GM06990 (cell line): ENCODE measurements at regions not wholly inside any gene's neighbourhood (a gene's known extent, or its start where the extent isn't known, plus 50 kb on each side); places are given as distances from the start of the nearest gene placed in this dataset.

Experiments used
- DNase-seq: peaks from one replicate; pipeline ENCODE4 v3.0.0-alpha.2; 2011; ENCODE audit not compliant: insufficient read length; ENCODE audit errors: extremely low read depth
- H3K27me3 ChIP-seq: replicated peaks from 2 replicates; pipeline ENCODE4 v1.6.0; 2011; ENCODE audit warnings: low read length; ENCODE audit not compliant: control insufficient read depth, insufficient read depth
- H3K36me3 ChIP-seq: 2 replicates; pipeline ENCODE4 v1.5.1; 2011; ENCODE audit warnings: low read length; ENCODE audit not compliant: control insufficient read depth, insufficient read depth
- H3K4me3 ChIP-seq: replicated peaks from 2 replicates; pipeline ENCODE4 v1.5.1; 2011; ENCODE audit warnings: low read depth, mild to moderate bottlenecking, control low read depth, low read length
- CTCF ChIP-seq: IDR thresholded peaks from 2 replicates; pipeline ENCODE4 v1.5.1; 2011; ENCODE audit warnings: low read length, control low read depth, mild to moderate bottlenecking, inconsistent platforms; ENCODE audit not compliant: insufficient read depth, poor library complexity, severe bottlenecking

- DNase-seq = no peak
- no peaks in the 10 kb centered on the region for H3K27me3 ChIP-seq
- H3K36me3 ChIP-seq = no peaks in the 10 kb centered on the region
- no peak overlapping the region for H3K4me3 ChIP-seq
- TF ChIP-seq CTCF = no peak
Measured at GRCh38 chr13:81671064-81671463, 1330.1 kb upstream of the SPRY2 start.

- no peak overlapping the region for H3K4me3 ChIP-seq
- DNase-seq = no peak
- no peaks in the 10 kb centered on the region for H3K27me3 ChIP-seq
- no peaks in the 10 kb centered on the region for H3K36me3 ChIP-seq
- no peak for TF ChIP-seq CTCF
Measured at GRCh38 chr13:81670048-81670447, 1329.1 kb upstream of the SPRY2 start.

GRCh38 chr13:81664872-81665271 is 1323.9 kb upstream of the SPRY2 start:
- DNase-seq = no peak
- no peak for TF ChIP-seq CTCF

GRCh38 chr13:81659984-81660383 is 1319.1 kb upstream of the SPRY2 start:
- Histone ChIP-seq H3K4me3 (no peak overlapping the region), H3K36me3 (no peaks in the 10 kb centered on the region), H3K27me3 (no peaks in the 10 kb centered on the region)
- no peak for TF ChIP-seq CTCF
- no peak for DNase-seq

More at GRCh38 chr13:81664872-81665271, 1323.9 kb upstream of the SPRY2 start:
- Histone ChIP-seq H3K4me3 (no peak overlapping the region), H3K27me3 (no peaks in the 10 kb centered on the region), H3K36me3 (no peaks in the 10 kb centered on the region)

GRCh38 chr13:81658598-81659370 is 1317.9 kb upstream of the SPRY2 start:
- no peak for TF ChIP-seq CTCF
- no peak overlapping the region for H3K4me3 ChIP-seq
- no peaks in the 10 kb centered on the region for H3K36me3 ChIP-seq
- H3K27me3 ChIP-seq = no peaks in the 10 kb centered on the region
- no peak for DNase-seq
